ENCODE measurements at regions not wholly inside any gene's neighbourhood (a gene's known extent, or its start where the extent isn't known, plus 50 kb on each side); places are given as distances from the start of the nearest gene placed in this dataset.

GRCh38 chr12:107238296-107238695 lies 144.9 kb upstream of the CRY1 start:
- DNase-seq (ENCODE audit: low spot score) = no peak
- no peaks in the 10 kb centered on the region for H3K36me3 ChIP-seq (ENCODE audit: insufficient read depth, low read length)
- H3K9me2 ChIP-seq (ENCODE audit: insufficient read depth, low read length) = no peaks in the 10 kb centered on the region
- H3K4me3 ChIP-seq (ENCODE audit: low read depth, low read length, poor library complexity, severe bottlenecking) = no peak overlapping the region
- H3K4me1 ChIP-seq (ENCODE audit: insufficient read depth, low read length, poor library complexity, severe bottlenecking) = no peaks in the 10 kb centered on the region
- H3K9me3 ChIP-seq (ENCODE audit: low read length) = no peaks in the 10 kb centered on the region
- intact Hi-C loops (cut with micrococcal nuclease; ENCODE audit: unreplicated experiment) = no loop called here
- no peak overlapping the region for H3K4me2 ChIP-seq (ENCODE audit: low read length)
- no TSS peak for BruUV-seq (replicated peaks)
- no peaks in the 10 kb centered on the region for H3K79me2 ChIP-seq (ENCODE audit: insufficient read depth, low read depth, low read length)
- ChIA-PET CTCF (ENCODE audit: unreplicated experiment) (no interaction called here), POLR2A (no interaction called here)
- H2AFZ ChIP-seq (ENCODE audit: low read length) = no peak overlapping the region
- H4K20me1 ChIP-seq (ENCODE audit: insufficient read depth, low read length) = no peaks in the 10 kb centered on the region
- H3K27ac ChIP-seq (ENCODE audit: low read depth, low read length, poor library complexity, severe bottlenecking) = no peak overlapping the region
- no peak for TF ChIP-seq EZH2phosphoT487 (IDR thresholded peaks at IDR 0.05; ENCODE audit: borderline replicate concordance, low read depth, low read length)

- Histone ChIP-seq H3K79me2 (ENCODE audit: insufficient read depth, low read depth, low read length) (no peaks in the 10 kb centered on the region), H3K4me2 (ENCODE audit: low read length) (no peak overlapping the region), H3K9me3 (ENCODE audit: low read length) (no peaks in the 10 kb centered on the region), H4K20me1 (ENCODE audit: insufficient read depth, low read length) (no peaks in the 10 kb centered on the region), H2AFZ (ENCODE audit: low read length) (no peak overlapping the region), H3K36me3 (ENCODE audit: insufficient read depth, low read length) (no peaks in the 10 kb centered on the region), H3K27ac (ENCODE audit: low read depth, low read length, poor library complexity, severe bottlenecking) (no peak overlapping the region), H3K9me2 (ENCODE audit: insufficient read depth, low read length) (no peaks in the 10 kb centered on the region), H3K4me1 (ENCODE audit: insufficient read depth, low read length, poor library complexity, severe bottlenecking) (no peaks in the 10 kb centered on the region), H3K4me3 (ENCODE audit: low read depth, low read length, poor library complexity, severe bottlenecking) (no peak overlapping the region)
- BruUV-seq (replicated peaks) = no TSS peak
- no peak for DNase-seq (ENCODE audit: low spot score)
- intact Hi-C loops (cut with micrococcal nuclease; ENCODE audit: unreplicated experiment) = no loop called here
- TF ChIP-seq CTCF (conservative IDR thresholded peaks at IDR 0.05; ENCODE audit: low read length) (no peak), EZH2phosphoT487 (IDR thresholded peaks at IDR 0.05; ENCODE audit: borderline replicate concordance, low read depth, low read length) (no peak)
- ChIA-PET POLR2A (no interaction called here), CTCF (ENCODE audit: unreplicated experiment) (no interaction called here)
These were observed 148.1 kb upstream of the CRY1 start for GRCh38 chr12:107241411-107241810.

DNA sequence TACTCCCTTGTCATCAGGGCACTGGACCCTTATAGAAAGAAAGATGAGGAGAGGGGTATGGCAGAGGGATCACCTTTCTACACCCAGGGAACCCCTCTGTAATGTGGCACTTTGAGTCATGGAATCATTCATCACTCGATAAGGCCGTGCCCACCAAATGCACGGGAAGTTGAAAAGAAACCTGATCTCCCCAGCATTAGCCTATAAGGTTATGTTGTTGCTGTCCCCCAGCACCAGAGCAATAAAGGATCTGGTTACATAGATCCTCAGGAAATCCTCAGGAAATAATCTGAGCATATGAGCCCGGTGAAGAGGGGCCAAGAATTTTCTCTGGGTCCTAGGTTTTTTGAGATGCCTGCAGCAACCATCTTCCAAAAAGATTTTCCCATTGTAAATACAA lies 148.8 kb upstream of the CRY1 start:
- Histone ChIP-seq H3K4me3 (ENCODE audit: low read depth, low read length, poor library complexity, severe bottlenecking) (no peak overlapping the region), H3K9me2 (ENCODE audit: insufficient read depth, low read length) (no peaks in the 10 kb centered on the region), H3K36me3 (ENCODE audit: insufficient read depth, low read length) (no peaks in the 10 kb centered on the region), H3K27ac (ENCODE audit: low read depth, low read length, poor library complexity, severe bottlenecking) (no peak overlapping the region), H3K4me2 (ENCODE audit: low read length) (no peak overlapping the region), H3K79me2 (ENCODE audit: insufficient read depth, low read depth, low read length) (no peaks in the 10 kb centered on the region), H2AFZ (ENCODE audit: low read length) (no peak overlapping the region), H3K4me1 (ENCODE audit: insufficient read depth, low read length, poor library complexity, severe bottlenecking) (no peaks in the 10 kb centered on the region), H3K9me3 (ENCODE audit: low read length) (no peaks in the 10 kb centered on the region), H4K20me1 (ENCODE audit: insufficient read depth, low read length) (no peaks in the 10 kb centered on the region)
- BruUV-seq (replicated peaks) = no TSS peak
- CTCF ChIA-PET (ENCODE audit: unreplicated experiment) = no interaction called here
- no peak for TF ChIP-seq CTCF (conservative IDR thresholded peaks at IDR 0.05; ENCODE audit: low read length)
- no peak for DNase-seq (ENCODE audit: low spot score)
- POLR2A ChIA-PET = no interaction called here
- intact Hi-C loops (cut with micrococcal nuclease; ENCODE audit: unreplicated experiment) = no loop called here
